Left ventricle myocardium superior (tissue), 1 donor: ENCODE measurements at regions not wholly inside any gene's neighbourhood (a gene's known extent, or its start where the extent isn't known, plus 50 kb on each side); places are given as distances from the start of the nearest gene placed in this dataset.

ENCODE experiments used
- ATAC-seq: fragments of 200-7000 bp; cut with Tn5 transposase; one replicate; pipeline ENCODE4 v1.9.1; 2020; ENCODE audit warnings: mild to moderate bottlenecking, moderate library complexity
- DNase-seq: peaks from one replicate; pipeline ENCODE4 v3.0.0-alpha.2; 2020
- intact Hi-C: fragments of 100-400 bp; cut with micrococcal nuclease; formaldehyde crosslinking; loops from one replicate; pipeline ENCODE4 v1.11.0; 2022
- donor health status: DM: no; HTN: yes; CAD: no; lungs with severe emphysema.

- intact Hi-C loops: no loop called here
- no peak for ATAC-seq
- DNase-seq: no peak
Measured at GRCh38 chr5:107295914-107296313, 374.8 kb downstream of the EFNA5 start.

DNA sequence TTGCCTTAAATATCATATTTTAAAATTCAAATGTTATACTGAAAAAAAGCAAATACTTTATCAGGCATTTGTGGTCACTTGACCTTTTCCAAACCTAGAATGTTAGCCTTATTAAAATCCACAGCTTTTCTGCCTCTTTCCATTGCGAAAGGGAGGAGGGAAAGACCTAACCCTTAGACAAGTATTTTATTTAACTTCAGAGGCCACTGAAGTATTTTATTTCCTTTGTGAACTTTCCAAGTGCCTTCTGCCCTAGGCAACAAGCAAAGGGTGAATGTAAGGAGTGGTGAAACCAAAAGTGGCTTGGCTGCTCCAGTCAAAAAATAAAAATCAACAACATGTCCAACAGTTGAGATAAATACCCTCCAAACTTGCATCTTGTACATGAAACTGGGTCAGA is 376.1 kb downstream of the EFNA5 start:
- ATAC-seq (no peak), DNase-seq (no peak)
- intact Hi-C loops: no loop called here

DNA sequence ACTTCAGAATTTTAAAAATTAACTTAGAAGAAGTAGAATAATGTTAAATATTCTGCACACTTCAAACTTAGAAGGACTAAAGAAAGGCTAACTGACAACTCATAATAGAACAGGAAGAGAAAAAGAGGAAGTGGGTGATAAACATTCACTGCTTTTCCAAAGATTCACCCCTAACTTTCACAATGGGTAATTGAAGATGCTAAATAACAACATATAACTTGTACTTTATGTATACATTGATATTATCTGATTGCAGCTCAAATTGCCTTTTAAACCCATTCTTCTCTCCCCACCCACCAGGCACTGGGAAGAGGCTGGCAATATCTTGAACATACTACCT is 376.6 kb downstream of the EFNA5 start:
- intact Hi-C loops: no loop called here
- DNase-seq (no peak), ATAC-seq (no peak)

DNA sequence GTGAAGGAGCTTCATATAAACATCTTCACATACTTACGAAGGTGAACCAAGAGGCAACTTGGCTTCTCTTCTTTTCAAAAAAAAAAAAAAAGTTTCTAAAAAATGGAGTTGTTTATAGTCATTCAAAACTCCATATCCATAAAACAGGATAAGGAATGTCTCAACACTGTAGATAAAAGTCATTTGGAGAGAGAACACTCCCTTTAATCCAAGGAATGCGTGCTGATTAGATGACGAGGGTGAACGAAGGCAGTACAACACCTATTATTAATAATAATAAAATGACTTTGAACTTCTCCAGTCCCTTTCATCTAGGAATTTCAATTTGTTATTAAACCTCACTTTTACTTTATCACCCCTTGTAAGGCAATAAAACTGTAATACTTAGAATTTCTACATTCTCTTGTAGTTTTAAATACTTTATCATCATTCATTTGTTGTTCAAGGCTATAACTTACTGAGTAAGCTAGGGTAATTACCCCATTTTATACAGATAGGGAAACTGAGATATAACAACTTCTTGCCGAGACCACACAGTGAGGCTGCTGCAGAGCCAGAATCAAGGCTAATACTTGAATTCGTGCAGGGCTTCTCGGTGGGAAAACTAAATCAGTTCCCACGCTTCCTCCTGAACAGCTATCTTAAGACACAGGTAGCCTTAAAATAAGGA is 377.1 kb downstream of the EFNA5 start:
- intact Hi-C loops: no loop called here

GRCh38 chr5:107291866-107292265 is 378.9 kb downstream of the EFNA5 start:
- no peak for DNase-seq
- ATAC-seq: no peak
- intact Hi-C loops: no loop called here

More for the DNA sequence above, 377.1 kb downstream of the EFNA5 start:
- ATAC-seq (no peak), DNase-seq (no peak)

- ATAC-seq (no peak), DNase-seq (no peak)
- intact Hi-C loops: no loop called here
Measured at GRCh38 chr5:107290780-107291398, 379.8 kb downstream of the EFNA5 start.

DNA sequence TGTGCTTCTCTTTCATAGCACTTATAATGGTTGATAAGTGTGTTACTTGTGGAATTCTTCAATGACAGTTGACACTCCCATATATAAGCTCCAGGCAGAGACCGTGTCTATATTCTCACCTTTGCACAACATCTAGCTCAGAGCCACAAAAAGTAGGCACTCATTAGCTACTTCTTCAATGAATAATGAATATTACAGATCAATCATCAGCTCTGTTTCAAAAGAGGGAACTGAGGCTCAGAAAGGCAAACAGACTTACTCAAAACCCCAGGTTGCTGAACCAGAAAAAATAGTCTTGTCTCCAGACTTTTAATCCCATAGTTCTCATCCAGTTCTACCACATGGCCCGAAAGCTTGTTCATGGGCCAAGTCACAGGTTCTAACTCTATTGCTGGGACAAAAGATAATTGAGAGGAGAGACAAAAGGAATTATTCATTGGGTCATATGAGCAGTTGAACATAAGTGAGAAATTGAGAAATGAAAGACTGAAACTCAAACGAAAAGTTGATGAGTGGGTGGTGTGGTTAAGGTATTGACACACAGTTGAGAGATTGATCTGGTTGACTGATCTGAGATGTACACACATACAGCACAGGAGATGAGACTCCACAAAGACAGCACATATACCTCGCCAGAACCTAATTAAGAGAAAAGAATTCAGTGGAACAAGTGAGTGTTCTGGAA is 381.6 kb downstream of the EFNA5 start:
- intact Hi-C loops: no loop called here
- ATAC-seq (no peak), DNase-seq (no peak)

DNA sequence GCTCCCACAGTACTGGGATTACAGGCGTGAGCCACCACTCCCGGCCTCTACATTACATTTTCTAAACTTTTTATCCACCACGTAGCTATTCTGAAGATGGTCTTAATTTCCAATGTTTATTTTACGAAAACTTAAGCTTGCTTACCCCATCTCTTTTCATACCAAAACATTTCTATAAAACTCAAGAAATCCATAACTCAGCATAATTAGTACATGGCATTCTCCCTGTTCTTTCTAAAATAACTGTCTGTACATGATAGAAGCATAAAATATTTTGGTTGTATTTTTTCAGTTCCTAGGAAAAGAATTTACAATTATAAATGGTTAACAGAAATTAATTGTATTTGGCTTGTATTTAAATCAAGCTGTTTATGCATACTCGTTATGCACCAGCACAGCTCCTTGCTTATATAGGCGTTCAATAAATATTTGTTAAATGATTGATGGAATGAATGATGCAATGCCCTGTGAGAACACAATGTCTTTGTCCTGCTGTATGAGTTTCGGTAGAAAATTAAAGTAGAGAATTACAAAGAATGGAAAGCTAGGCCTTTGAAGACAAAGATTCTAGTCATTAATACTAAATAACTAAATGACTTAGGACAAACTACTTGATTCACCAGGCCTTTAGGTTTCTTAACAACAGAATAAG is 384.2 kb downstream of the EFNA5 start:
- intact Hi-C loops: no loop called here
- no peak for ATAC-seq
- DNase-seq: no peak

- DNase-seq: no peak
- intact Hi-C loops: no loop called here
- ATAC-seq: no peak
Measured at GRCh38 chr5:107285772-107286171, 385.0 kb downstream of the EFNA5 start.

DNA sequence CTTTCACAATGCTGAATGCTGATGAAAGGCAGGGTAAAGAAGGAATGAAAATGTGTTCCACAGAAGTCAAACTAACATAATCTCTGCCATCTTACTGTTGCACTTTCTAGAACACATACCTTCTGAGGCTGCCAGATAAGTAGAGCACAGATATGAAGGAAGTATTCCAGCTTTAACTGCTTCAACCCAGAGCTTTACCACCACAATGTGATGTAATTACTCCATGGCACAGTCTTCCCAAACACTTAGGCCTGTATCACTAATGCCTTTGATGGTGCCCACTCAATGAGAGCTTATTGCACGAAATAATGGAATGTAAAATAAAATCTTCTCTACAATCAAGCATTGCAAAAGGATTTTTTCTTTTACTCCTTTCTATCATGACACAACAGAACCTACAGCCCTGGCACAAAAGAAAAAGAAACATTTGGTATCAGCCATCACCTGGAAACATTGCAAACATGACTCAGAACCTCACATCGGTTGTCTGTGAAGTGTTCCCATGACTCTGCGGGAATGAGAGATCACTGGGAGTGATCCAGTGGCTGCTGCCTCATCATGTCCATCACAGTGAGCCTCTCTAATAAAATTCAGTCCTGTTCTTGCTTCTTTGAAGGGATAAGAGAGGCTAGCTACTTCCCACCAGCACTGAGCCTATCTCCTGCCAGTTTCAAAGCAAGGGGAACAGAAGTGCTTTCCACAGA is 385.8 kb downstream of the EFNA5 start:
- no peak for ATAC-seq
- DNase-seq: no peak
- intact Hi-C loops: no loop called here

GRCh38 chr5:107282061-107282460 is 388.7 kb downstream of the EFNA5 start:
- ATAC-seq: no peak
- intact Hi-C loops: no loop called here
- DNase-seq: no peak

DNA sequence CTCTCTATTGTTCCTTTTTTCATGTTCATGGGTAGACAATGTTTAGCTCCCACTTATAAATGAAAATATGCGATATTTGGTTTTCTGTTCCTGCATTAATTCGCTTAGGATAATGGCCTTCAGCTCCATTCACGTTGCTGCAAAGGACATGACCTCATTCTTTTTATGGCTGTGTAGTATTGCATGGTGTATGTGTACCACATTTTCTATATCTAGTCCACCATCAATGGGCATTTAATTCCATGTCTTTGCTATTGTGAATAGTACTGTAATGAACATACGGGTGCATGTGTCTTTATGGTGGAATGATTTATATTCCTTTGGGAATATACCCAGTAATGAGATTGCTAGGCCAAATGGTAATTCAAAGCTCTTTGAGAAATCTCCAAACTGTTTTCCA is 392.0 kb downstream of the EFNA5 start:
- ATAC-seq (no peak), DNase-seq (no peak)
- intact Hi-C loops: no loop called here

DNA sequence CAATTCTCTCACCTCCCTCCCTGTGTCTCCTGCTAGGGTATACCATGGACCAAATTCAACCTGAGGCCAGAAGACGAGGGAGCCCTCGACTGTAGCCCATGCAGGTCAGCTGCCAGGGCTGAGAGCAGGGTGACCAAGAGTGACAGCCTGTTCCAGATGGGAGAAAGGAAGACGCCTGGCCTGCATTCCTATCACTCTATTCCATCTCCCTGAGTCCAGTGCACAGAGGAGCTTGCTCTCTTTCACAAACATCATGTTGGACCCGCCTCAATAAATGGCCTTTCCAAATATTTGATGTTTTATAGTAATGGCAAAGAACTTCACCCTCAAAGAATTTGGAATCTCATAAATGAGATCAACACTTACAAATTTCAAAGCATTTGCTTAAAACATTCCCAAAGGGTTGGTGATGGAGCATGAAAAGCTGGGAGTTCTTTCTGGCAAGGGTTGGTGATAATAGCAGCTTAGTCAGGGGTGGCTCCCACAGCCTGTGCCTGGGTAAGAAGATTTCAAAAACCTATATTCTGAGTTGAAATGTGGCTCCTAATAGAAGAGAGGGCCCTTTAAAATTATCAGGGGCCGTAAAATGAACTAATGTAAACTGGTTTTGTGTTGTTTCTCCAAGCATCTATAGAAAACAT is 393.1 kb downstream of the EFNA5 start:
- no peak for ATAC-seq
- DNase-seq: no peak
- intact Hi-C loops: no loop called here

- ATAC-seq (no peak), DNase-seq (no peak)
- intact Hi-C loops: no loop called here
Measured at GRCh38 chr5:107275333-107275732, 395.4 kb downstream of the EFNA5 start.

DNA sequence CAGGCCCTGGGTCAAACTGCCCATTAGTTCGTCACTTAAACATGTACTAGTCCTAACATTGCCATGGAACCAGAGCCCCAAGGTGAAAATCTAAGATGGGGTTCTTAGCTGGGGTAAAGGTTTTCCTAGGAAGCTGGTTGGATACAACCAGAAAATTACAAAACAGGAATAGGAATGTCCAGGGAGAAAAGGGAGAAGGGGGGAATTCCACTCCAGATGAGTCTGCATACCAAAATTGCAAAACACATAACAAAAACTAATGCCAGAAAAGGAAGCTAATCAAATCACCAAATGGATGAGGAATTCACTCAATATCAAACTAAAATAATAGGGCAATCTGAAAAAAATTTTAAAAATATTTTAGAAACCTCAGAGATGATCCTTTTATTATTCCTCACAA is 396.2 kb downstream of the EFNA5 start:
- intact Hi-C loops: no loop called here
- ATAC-seq: no peak

DNA sequence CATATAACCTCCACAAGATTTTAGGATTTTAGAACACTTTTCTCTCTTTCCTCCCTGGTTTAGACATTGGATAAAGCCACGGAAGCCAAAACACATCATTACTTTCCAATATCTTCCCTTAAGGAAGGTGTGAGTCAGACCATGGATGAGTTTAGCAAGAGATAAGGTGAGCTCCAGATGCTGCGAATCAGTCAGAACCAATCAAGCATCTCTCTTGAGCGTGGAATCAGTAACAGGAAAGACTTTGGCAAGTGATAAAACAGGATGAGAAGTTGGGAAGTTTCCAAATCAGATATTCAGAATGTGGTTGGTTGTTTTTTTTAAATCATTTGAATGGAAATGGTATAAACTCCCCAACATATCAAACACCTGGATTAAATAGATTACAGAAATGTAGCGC is 397.8 kb downstream of the EFNA5 start:
- ATAC-seq (no peak), DNase-seq (no peak)
- intact Hi-C loops: no loop called here

More for the DNA sequence above, 396.2 kb downstream of the EFNA5 start:
- DNase-seq: no peak

DNA sequence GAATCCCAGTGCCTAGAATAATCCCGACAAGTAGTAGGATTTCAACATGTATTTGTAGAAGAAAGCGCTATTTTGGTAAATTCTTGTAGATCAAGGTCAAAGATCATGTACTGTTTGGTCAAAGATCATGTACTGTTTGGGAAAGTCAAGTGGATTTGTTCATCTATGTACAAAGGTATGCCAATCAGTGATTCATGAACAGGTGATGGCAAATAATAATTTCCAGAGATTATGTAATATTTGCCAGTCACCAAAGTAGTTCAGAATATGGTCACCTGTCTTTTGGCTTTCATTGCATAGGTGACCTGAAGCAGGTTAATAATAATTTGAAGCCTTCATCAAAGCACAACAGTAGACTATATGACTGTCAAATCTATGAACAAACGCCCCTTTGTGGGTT is 398.2 kb downstream of the EFNA5 start:
- no peak for DNase-seq
- intact Hi-C loops: no loop called here

GRCh38 chr5:107271682-107272350 is 398.9 kb downstream of the EFNA5 start:
- no peak for DNase-seq

More for the DNA sequence above, 398.2 kb downstream of the EFNA5 start:
- no peak for ATAC-seq

GRCh38 chr5:107270561-107270960 is 400.2 kb downstream of the EFNA5 start:
- intact Hi-C loops: no loop called here
- DNase-seq (no peak), ATAC-seq (no peak)

More at GRCh38 chr5:107271682-107272350, 398.9 kb downstream of the EFNA5 start:
- ATAC-seq: no peak
- intact Hi-C loops: no loop called here
